ENCODE measurements at regions not wholly inside any gene's neighbourhood (a gene's known extent, or its start where the extent isn't known, plus 50 kb on each side); places are given as distances from the start of the nearest gene placed in this dataset.
"Not testable (repeated sequence)": the region's sequence is repeated elsewhere in the genome, so short reads cannot be mapped to it uniquely, and the experiment has no call there.

DNA sequence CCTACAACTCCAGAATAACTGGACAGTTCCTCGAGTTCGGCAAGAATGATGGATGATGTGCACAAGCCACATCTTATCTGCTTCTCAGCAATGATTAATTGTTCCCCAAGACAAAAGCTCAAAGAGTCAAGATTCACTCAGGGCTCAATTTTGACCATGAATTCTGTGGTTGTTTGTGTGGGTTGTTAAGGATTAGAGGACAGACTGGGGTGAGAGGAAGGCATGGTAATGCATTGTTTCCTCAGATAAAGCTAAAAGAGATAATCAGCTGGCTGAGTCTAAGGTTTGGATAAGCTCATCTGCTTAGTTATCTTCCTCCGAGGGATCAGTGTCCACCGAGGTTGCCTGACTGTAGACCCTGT is 161.0 kb downstream of the CPEB2 start:
- ATAC-seq (no peak), DNase-seq (no peak)

GRCh38 chr4:15164571-15164970 is 162.3 kb downstream of the CPEB2 start:
- no peak for ATAC-seq
- no peak for DNase-seq

- ATAC-seq (no peak), DNase-seq (no peak)
Measured at GRCh38 chr4:15167743-15168142, 165.5 kb downstream of the CPEB2 start.

GRCh38 chr4:15168759-15169158 is 166.5 kb downstream of the CPEB2 start:
- no peak for DNase-seq
- ATAC-seq, result no peak

DNA sequence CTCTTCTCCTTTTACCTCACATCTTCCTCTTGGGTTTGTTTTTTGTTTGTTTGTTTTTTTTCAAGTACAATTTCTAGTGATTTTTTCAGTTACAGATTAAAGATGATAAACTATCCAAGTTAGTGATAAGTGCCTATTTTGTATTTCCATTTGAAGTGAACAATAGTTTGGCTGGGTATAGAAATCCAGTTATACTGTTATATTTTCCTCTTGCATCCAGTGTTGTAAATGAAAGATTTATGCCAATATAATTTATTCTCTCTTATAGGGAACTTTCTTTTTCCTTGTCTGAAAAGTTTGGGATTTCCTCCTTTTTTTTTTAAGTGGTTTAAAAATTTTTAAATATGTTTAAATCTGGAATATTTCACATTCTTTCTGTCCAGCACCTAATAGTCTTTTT is 169.4 kb downstream of the CPEB2 start:
- ATAC-seq, result no peak
- no peak for DNase-seq

DNA sequence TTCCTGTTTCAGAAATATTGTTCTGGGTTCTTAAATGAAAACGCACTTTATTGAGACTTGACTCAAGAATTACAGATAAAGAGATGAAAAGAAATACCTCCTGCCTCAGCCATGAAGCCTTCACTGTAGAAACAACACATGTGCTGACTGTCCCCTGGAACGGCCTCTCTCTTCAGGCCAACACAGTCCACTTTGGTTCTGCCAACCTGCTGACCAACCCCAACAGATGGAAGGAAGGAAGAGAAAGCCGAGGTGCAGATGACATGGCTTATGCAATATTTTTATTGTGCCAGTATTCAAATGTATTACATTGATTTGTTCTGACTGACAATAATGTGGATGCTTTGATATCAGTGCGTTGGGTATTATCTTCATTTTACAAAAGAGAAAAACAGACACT is 171.0 kb downstream of the CPEB2 start:
- ATAC-seq (no peak), DNase-seq (no peak)

GRCh38 chr4:15174168-15174567 is 171.9 kb downstream of the CPEB2 start:
- ATAC-seq, DNase-seq: not testable (repeated sequence)

DNA sequence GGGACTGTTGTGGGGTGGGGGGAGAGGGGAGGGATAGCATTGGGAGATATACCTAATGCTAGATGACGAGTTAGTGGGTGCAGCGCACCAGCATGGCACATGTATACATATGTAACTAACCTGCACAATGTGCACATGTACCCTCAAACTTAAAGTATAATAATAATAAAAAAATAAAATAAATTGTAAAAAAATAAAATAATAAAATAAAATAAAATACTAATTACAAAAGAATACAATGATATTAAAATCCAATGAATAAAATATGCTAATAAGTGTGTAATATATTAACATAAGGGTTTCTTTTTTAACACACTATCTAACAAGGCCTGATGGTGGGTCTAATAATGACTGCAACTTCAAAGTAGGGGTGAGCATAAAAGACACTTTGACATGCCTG is 177.6 kb downstream of the CPEB2 start:
- not testable (repeated sequence) for ATAC-seq, DNase-seq

- peak; percentile 18 for DNase-seq
- ATAC-seq, result peak; percentile 84
Measured at GRCh38 chr4:15182600-15183220, 180.4 kb downstream of the CPEB2 start.

GRCh38 chr4:15186149-15186548 is 183.9 kb downstream of the CPEB2 start:
- DNase-seq (no peak), ATAC-seq (no peak)

DNA sequence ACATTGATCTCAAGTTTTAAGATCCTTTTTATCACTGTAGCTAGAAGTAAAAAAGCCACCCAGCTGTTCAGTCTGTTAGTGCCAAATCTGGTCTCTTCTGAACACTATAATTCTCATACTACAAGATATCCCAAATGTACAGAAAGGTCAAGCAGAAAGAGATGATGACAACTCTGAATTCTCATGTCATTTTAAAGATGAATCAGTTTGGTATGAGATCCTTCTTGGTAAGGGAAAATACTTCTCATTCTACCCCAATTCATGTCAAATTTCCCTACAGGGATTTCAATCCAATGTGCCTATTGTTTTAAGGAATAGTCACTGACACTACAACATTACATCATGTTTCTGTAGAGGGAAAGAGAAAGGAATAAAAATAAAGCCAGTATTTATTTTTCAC is 184.5 kb downstream of the CPEB2 start:
- ATAC-seq, result no peak

DNA sequence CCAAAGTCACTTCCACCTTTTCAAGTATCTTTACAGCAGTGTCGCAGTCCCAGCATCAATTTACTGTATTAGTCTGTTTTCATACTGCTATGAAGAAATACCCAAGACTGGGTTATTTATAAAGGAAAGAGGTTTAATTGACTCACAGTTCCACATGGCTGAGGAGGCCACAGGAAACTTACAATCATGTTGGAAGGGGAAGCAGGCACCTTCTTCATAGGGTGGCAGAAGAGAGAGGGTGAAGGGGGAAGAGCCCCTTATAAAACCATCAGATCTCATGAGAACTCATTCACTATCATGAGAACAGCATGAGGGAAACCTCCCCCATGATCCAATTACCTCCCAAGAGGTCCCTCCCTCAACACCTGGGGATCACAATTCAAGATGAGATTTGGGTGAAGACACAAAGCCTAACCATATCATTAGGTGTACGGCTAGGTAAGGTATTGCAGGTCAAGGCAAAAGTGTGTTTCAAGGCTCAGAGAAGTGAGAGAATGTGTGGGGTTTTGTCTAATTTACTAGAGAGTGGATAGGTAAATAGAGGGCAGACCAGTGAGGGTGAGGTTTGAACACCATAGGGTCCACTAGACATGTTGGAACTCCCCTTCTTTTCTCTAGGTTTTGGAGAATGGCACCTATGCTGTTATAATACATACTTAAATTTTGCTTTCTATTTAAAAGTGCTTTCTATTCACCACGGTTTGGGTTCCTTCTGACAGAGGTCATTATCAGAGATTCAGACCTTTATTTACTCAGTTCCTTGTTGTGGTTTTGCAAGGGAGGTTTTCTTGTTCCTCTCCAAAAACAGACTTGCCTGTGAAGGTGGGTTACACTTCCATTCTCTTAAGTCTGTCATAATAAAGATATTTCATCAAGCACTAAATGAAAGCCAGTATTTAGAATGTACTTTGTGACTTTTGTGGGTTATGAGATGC is 186.6 kb downstream of the CPEB2 start:
- no peak for ATAC-seq
- DNase-seq, result no peak

More for the DNA sequence above, 184.5 kb downstream of the CPEB2 start:
- DNase-seq, result no peak

DNA sequence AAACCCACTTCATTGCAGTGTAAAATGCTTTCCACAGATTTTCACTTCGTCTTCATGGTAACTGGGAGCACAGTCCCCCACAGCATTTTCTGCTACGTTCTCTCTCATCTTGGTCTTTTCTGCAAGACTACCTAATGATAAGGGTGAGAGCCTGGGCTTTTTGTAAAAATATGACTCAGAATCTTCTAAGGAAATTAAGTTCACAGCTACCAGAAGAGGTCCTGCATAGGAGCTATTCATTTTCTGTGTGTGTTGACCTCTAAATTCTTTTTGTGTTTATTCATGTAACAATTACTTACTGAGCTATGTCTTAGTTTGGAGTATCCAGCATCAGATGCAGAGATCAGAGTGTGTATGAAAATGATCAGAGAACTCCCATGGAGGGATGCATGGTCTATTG is 192.2 kb downstream of the CPEB2 start:
- no peak for ATAC-seq
- DNase-seq, result no peak

- ATAC-seq, result no peak
- DNase-seq, result no peak
Measured at GRCh38 chr4:15197005-15197404, 194.7 kb downstream of the CPEB2 start.

DNA sequence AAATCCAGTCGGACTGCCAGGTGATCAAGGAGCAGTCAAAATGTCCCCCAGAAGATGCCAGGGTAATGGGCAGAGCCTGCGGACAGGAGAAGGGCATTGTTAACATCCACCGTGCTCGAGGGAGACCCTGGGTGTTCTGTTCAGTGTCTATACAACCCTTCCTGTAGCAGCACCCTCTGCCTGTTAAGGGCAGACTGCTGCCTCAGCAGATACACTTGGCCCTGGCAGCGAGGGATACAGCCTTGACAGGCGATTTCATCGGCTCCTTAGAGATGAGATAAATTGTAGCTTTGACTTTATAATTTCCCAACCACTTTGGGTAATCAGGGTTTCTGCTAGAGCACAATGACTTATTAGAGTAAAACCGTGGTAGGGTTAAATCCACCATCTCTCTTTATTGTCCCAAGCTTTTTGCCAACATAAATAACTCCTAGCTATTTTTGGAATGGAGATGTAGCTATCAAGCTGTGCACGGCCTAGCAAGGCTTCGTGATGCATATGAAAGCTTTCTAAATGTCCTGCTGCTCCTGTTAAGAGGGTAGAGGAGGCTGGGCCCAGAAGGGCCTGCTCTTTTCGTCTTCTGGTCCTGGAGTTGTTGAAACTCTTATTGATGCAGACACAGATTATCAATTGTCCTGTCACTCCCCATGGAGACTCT is 195.9 kb downstream of the CPEB2 start:
- ATAC-seq (no peak), DNase-seq (no peak)

DNA sequence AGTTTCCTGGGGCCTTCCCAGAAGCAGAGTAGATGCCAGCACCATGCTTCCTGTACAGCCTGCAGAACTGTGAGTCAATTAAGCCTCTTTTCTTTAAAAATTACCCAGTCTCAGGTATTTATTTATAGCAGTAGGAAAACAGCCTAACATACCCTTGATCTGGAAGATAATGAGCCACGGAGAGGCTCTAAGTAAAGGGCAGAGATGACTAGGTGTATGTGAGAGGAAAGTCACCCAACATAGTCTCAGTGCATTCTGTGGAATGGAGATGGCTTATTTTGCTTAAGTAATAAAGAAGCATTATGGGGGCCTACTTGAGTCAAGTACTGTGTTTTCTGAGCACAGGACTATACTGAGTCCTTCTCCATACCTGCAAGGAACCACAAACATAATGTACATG is 199.5 kb downstream of the CPEB2 start:
- peak; percentile 89 for ATAC-seq

DNA sequence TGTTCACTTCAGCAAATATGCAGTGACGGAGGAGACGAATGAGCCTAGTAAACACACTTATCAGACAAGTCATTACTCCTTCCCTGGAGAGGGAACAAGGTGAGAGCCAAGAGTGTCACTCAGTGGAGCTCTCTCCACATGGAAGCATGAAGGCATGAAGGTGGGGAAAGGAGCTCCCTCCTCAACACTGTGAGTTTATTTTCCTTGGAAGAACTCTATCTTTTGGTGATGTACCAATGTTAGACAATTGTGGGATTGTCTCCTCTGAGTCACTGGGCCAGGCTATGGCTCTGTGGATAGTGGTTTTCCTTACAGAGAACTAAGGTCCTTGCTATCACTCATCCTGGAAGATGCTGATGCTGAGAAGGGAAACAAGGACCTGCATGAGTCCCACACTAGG is 200.2 kb downstream of the CPEB2 start:
- ATAC-seq (no peak), DNase-seq (no peak)

More for the DNA sequence above, 199.5 kb downstream of the CPEB2 start:
- no peak for DNase-seq

GRCh38 chr4:15206526-15206925 is 204.2 kb downstream of the CPEB2 start:
- ATAC-seq, DNase-seq: not testable (repeated sequence)

DNA sequence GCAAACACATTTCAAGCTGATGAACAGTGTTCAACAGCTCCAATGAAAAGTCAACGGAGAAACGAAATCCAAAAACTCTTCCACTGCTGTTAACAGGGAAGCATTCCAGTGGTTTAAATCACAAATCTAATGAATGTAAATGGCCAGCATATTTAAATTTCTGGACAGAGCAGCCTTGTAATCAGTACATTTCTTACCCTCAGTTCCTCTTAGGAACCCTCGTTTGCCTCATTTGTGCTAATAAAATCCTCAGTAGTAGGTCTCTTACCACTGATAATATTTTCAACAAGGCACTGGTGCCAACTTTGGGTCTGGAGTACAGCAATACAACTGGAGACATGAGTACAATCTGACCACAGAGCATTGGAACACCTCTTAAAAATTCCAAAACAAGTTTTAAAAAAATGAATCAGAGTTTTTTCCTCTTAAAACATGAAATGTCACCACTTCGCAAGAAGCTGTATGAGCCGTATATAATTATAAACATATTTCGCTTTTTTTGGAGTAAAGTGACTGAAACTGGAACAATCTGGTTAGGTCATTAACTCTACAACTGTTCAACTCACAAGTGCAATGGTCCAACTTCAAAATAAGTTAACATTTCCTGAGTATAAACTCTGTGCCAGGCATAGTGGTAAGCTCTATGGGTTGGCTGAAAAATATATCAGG is 211.2 kb downstream of the CPEB2 start:
- no peak for ATAC-seq
- no peak for DNase-seq

DNA sequence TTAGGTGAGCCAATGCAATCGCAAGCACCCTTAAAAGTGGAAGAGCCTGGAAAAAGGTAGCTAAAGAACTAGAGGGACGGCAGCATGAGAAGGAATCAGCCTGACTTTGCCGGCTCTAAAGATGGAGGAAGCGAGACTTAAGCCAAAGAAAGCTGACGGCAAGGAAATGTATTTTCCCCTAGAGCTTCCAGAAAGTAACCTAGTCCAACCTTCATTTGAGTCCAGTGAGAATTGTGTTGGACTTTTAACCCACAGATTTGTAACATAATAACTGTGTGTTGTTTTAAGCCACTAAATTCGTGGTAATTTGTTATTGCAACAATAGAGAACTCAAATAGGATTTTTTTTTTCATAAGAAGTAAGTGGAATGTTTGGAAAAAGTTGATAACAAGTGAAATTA is 212.7 kb upstream of the C1QTNF7 start:
- no peak for ATAC-seq
- DNase-seq, result no peak

DNA sequence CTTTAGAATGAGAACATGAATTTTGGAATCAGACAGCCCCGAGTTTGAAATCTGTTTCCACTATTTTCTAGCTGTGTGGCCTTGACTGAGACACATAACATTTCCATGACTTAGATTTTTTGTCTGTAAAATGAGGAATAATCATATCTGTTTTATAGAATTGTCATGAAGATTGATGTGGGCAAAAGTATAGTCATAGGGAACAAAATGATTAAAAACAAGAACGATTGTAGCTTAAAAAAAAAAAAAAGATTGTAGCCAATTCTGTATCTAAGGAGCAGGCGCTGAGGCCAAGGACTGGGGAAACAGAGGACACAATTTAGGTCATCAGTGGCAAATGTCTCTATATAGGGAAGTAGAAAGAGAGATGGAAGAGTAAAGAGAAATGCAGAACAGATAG is 201.6 kb upstream of the C1QTNF7 start:
- ATAC-seq, result no peak
- DNase-seq, result no peak

- ATAC-seq, result peak; percentile 64
Measured at GRCh38 chr4:15231265-15232091, 196.4 kb upstream of the C1QTNF7 start.

More at GRCh38 chr4:15231265-15232091, 196.4 kb upstream of the C1QTNF7 start:
- DNase-seq, result peak; percentile 82

Measured in stimulated activated naive CD8-positive, alpha-beta T cell treated with anti-CD3 and anti-CD28 coated beads, Interleukin-15, Interleukin-2, amounts not matched to agents 100 U/mL and 50 U/mL, for 24 hours (primary cell).